Activated CD8-positive, alpha-beta memory T cell treated with anti-CD3 and anti-CD28 coated beads for 36 hours (primary cell): ENCODE measurements at regions not wholly inside any gene's neighbourhood (a gene's known extent, or its start where the extent isn't known, plus 50 kb on each side); places are given as distances from the start of the nearest gene placed in this dataset.

Experiments
- CTCF ChIA-PET: fragments of 350-600 bp; sonication (Branson Sonifier 250); formaldehyde crosslinking; loops from one replicate; lab custom pipeline; 2021; ENCODE audit warnings: antibody characterized with exemption; lab: Charles Lee
- POLR2A ChIA-PET: fragments of 350-600 bp; sonication (Branson Sonifier 250); formaldehyde crosslinking; loops from one replicate; lab custom pipeline; 2021; ENCODE audit warnings: antibody characterized with exemption; lab: Charles Lee

DNA sequence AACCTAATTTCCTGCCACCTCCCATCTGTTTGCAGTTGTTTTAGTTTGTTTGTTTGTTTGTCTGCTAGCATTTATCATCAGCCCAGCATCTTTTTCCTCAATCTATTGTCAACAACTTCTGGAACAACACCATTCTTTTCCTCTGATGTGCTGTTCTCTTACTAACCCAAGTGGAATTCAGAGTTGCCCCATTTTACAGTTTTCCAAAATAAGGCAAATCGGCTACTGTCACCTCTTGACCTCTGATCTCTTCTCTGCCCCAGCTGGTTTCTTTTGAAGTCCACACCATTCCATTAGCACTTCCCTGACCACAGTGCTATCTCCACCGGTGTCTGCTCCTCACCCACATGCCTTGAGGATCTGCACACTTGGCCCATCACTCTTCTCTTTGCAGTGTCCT is 102.4 kb downstream of the EFNB2 start:
- POLR2A ChIA-PET: no interaction called here
- CTCF ChIA-PET: no interaction called here

DNA sequence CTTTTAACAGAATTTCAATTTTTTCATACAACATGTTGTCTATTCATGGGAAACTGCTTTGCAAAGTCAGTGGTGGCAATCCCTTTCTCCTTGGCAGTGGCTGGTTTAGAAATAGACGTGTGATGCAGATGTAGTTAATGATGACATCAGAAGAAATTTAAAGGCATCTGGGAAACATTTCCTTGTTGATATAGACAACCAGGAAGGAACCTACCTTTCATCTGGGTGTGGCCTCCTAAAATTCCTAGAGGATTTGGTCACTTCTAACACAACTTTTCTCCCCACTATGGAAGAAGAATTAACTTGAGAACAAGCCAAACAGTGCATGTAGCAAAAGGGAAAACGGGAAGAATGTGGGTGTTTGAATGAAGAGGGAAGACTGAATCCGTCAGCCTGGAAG is 102.8 kb downstream of the EFNB2 start:
- CTCF ChIA-PET: no interaction called here
- POLR2A ChIA-PET: no interaction called here

- CTCF ChIA-PET: no interaction called here
- POLR2A ChIA-PET: no interaction called here
Observed at GRCh38 chr13:106426909-106427308, 108.6 kb downstream of the EFNB2 start.

- POLR2A ChIA-PET: no interaction called here
- CTCF ChIA-PET: no interaction called here
Observed at GRCh38 chr13:106425661-106426060, 109.8 kb downstream of the EFNB2 start.

DNA sequence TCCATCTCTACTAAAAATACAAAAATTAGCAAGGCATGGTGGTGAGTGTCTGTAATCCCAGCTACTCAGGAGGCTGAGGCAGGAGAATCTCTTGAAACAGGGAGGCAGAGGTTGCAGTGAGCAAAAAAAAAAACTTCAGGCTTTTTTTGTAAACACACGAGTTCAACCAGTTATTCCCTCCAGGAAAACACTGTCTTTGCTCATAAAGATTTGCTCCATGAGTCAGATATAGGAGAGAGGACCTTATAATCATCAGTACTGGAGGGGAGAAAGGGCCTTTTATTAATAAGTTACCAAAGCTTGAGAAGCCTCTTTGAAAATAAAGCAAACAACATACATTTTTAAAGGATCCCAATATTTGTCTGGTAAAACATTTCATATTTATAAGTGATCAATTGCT is 110.7 kb downstream of the EFNB2 start:
- POLR2A ChIA-PET: no interaction called here

DNA sequence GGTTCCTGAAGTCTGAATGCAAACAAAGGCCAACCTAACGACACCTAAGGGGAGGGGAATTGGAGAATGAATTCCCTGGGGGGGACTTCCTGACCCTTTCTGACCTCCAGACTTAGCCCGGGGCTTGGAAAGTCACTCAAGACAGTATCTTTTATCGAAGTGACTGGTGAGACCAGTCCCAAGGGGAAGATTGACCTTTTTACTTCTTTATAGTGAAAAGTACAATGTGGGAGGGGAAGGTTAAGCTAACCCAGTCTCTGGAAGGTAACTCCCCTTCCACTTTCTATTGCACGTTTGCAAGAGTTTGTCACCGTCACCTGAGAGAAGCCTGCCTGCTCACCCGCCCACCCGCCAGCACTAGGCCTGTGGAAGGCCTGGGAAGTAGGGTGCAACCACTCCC is 111.9 kb downstream of the EFNB2 start:
- ChIA-PET POLR2A (no interaction called here), CTCF (no interaction called here)

More for the DNA sequence above, 110.7 kb downstream of the EFNB2 start:
- CTCF ChIA-PET: no interaction called here

GRCh38 chr13:106418556-106418955 is 116.9 kb downstream of the EFNB2 start:
- POLR2A ChIA-PET: no interaction called here
- CTCF ChIA-PET: no interaction called here

GRCh38 chr13:106417467-106418110 is 117.9 kb downstream of the EFNB2 start:
- ChIA-PET POLR2A (no interaction called here), CTCF (interaction anchor here (0.7 kb wide), 1 partner anchor 16 kb away, joined by 5 read pairs; no protein-coding TSS in a partner anchor)

DNA sequence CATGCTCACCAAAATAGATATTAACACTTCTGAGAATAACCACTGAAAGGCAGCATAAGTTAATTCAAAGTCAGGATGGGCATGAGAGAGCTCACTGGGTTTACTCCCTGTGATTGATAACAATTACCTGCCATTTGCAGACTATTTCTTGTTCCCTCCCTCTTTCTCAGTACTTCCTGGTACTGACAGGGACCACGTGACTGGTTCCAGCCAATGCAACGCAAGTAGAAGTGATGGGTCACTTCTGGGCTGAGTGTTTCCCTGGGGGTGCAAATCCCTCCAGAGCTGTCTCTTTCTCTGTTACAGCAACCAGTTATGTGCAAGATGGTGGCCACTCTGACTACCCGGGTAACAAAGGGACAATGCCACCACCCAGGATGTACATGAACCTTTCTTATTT is 118.8 kb downstream of the EFNB2 start:
- CTCF ChIA-PET: no interaction called here
- POLR2A ChIA-PET: no interaction called here

- CTCF ChIA-PET: no interaction called here
- POLR2A ChIA-PET: no interaction called here
Observed at GRCh38 chr13:106415971-106416370, 119.5 kb downstream of the EFNB2 start.

GRCh38 chr13:106415442-106415841 is 120.0 kb downstream of the EFNB2 start:
- CTCF ChIA-PET: no interaction called here
- POLR2A ChIA-PET: no interaction called here

GRCh38 chr13:106407338-106407737 is 128.1 kb downstream of the EFNB2 start:
- CTCF ChIA-PET: no interaction called here
- POLR2A ChIA-PET: interaction anchor here (0.6 kb wide), 1 partner anchor 172 kb away, joined by 7 read pairs; no protein-coding TSS in a partner anchor

DNA sequence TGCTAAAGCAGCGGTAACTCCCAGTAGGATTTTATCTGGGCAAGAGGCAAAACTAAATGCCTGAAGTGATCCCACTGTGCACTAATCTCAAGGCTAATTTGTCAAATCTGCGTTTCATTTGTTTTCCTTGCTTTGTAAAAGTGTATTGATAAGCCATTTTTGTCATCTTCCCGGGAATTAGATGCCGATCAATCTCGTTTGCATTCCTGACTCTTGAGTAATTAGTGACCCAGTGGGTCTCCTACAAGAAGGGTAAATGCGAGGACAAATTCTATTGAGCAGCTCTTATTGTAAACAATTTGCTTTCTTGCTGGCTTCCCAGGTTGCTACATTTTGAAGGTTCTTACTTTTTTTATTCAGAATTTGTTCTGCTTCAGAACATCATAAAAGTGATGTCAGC is 129.7 kb downstream of the EFNB2 start:
- ChIA-PET CTCF (no interaction called here), POLR2A (no interaction called here)

GRCh38 chr13:106403280-106403679 is 132.2 kb downstream of the EFNB2 start:
- POLR2A ChIA-PET: no interaction called here

GRCh38 chr13:106402866-106403265 is 132.6 kb downstream of the EFNB2 start:
- ChIA-PET CTCF (interaction anchor here (1.0 kb wide), 1 partner anchor 217 kb away, joined by 3 read pairs; no protein-coding TSS in a partner anchor), POLR2A (no interaction called here)

More at GRCh38 chr13:106403280-106403679, 132.2 kb downstream of the EFNB2 start:
- CTCF ChIA-PET: interaction anchor here (1.0 kb wide), 1 partner anchor 217 kb away, joined by 3 read pairs; no protein-coding TSS in a partner anchor

DNA sequence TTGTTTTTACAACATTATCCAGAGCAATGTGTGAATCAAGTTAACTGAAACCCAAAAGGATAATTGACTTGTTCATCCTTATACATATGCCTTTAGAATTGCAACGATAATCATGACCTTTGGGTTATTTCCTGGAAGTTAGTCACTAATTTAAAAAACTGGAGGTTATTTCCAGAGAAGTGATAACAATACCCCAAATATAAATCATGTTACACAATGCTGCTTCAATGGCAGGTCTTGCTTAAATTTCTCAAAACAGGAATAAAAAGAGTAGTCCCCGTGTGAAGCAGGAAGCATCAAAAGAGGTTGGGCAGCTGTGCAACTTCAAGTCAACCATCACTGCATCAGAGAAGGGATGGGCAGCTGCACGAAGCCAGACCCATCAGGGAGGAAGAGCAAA is 134.4 kb downstream of the EFNB2 start:
- POLR2A ChIA-PET: no interaction called here

GRCh38 chr13:106400289-106400688 is 135.2 kb downstream of the EFNB2 start:
- ChIA-PET CTCF (no interaction called here), POLR2A (no interaction called here)

More for the DNA sequence above, 134.4 kb downstream of the EFNB2 start:
- CTCF ChIA-PET: no interaction called here

DNA sequence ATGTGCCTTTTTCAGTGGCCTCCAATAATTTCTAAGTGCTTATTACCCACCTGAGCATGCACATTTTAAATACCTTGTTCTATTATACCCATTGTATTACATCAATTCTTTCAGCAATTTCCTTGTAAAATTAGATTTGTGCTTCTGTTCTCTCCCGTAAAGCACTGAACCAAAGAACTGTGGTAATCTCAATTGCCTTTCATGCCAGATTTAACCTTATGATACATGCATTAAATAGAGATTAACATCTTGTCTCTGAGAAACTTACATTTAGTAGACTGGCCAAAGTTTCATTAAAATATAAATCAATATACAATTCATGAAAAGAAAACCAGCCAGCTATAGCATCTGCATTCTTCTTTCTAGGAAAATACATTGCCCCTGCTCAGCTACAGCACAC is 137.2 kb downstream of the EFNB2 start:
- CTCF ChIA-PET: no interaction called here
- POLR2A ChIA-PET: no interaction called here

DNA sequence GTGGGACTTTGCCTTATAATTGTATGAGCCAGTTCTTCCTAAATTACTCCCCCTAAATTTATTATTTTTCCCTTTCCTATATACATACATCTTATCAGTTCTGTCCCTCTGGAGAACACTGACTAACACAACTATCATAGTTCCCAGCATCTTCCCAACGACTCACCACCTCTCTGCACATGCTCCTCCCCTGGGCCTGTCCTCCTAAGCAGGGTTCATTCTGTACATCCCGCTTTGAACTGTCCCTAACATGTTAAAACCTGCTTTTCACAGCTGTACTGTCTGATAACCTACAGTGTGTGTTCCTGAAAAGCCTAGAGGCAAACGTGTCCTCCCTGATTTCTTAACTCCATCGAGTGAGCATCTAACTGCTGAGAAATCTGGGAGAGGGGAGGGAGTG is 141.7 kb downstream of the EFNB2 start:
- ChIA-PET CTCF (no interaction called here), POLR2A (no interaction called here)

DNA sequence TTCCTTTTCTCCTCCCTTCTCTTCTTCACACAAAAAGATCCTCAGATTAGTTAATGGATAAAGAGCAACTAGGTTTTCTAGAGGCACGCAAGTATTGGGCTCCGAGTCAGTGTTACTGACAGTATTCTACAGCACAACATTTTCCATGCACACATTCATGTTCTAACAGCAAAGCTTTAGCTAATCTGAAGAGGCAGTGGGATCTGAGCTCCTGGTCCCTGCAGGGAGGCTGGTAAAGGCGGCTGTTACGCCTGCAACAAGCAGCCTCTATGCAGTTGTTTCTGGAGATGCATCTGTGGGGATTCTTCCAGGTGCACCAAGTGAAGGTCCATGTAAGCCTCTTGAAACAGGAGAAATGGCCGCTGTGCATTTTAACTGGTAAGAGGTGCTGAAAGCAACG is 143.8 kb downstream of the EFNB2 start:
- CTCF ChIA-PET: no interaction called here
- POLR2A ChIA-PET: no interaction called here

DNA sequence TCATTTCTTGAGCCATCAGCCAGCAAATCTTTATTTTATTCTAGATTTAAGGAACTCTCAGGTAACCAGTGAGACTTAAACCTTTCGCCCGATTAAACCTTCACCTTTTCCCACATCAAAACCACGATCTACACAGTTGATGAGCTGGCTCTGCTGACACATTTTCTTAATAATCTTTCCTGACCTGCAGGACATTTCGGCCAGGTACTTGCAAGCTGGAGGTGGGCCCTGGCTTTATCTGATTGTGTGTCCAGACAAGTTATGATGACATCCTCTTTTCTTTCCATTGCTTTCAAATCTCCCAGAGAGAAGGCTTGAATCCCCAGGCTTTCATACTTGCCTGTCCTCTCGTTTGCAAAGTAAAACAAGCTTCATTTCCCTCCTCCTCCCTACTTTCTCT is 144.2 kb downstream of the EFNB2 start:
- ChIA-PET CTCF (no interaction called here), POLR2A (no interaction called here)

GRCh38 chr13:106390367-106390766 is 145.1 kb downstream of the EFNB2 start:
- ChIA-PET CTCF (no interaction called here), POLR2A (no interaction called here)
